Left lung (tissue), 4 donors: ENCODE measurements at regions not wholly inside any gene's neighbourhood (a gene's known extent, or its start where the extent isn't known, plus 50 kb on each side); places are given as distances from the start of the nearest gene placed in this dataset.

ENCODE experiments used
- ATAC-seq: fragments of 200-7000 bp; cut with Tn5 transposase; one replicate; pipeline ENCODE4 v1.9.1; 2020; ENCODE audit warnings: moderate library complexity
- DNase-seq, 4 donors: peaks; one replicate each; pipeline ENCODE4 v3.0.0-alpha.2; 2013 to 2020
- H3K27ac ChIP-seq, 2 donors: fragments of 200-600 bp; sonication (generic) in 1 of 2; one replicate each; pipeline versions ENCODE4 v1.5.0 to v1.8.0; 2020 to 2021
- H3K27me3 ChIP-seq, 2 donors: fragments of 200-600 bp; sonication (generic) in 1 of 2; one replicate each; pipeline versions ENCODE4 v1.5.0 to v1.8.0; 2020 to 2021
- H3K36me3 ChIP-seq, 2 donors: fragments of 200-600 bp; sonication (generic) in 1 of 2; one replicate each; pipeline versions ENCODE4 v1.5.0 to v1.8.0; 2020 to 2021
- H3K4me1 ChIP-seq, 2 donors: fragments of 200-600 bp; one replicate each; pipeline ENCODE4 v1.8.0; 2021
- H3K4me3 ChIP-seq, 2 donors: fragments of 200-600 bp; sonication (generic) in 1 of 2; one replicate each; pipeline versions ENCODE4 v1.5.0 to v1.8.0; 2020 to 2021; ENCODE audit warnings: mild to moderate bottlenecking in 1 of 2
- H3K9me3 ChIP-seq, 2 donors: fragments of 200-600 bp; sonication (generic) in 1 of 2; one replicate each; pipeline versions ENCODE4 v1.5.0 to v1.8.0; 2020 to 2021
- intact Hi-C, 2 donors: fragments of 100-400 bp; cut with DNase I; formaldehyde crosslinking; loops; one replicate each; pipeline versions ENCODE4 v1.11.2 to v1.14.2; 2022
- TF ChIP-seq, protein P1 (sequence below), 2 donors: fragments of 200-600 bp; sonication (generic) in 1 of 2; IDR thresholded peaks; one replicate each; pipeline versions ENCODE4 v1.5.0 to v1.8.0; 2021; ENCODE audit warnings: antibody characterized with exemption in 2 of 2
- donor health status: DM: no; HTN: yes; CAD: no.
- donor health status: DM: no; HTN: no; CAD: no.

GRCh38 chr10:130423455-130424305, 287.5 kb downstream of the GLRX3 start:
- no peak overlapping the region for H3K4me3 ChIP-seq
- no peaks in the 10 kb centered on the region for H3K4me1 ChIP-seq
- intact Hi-C loops, result no loop called here
- TF ChIP-seq, protein P1, sequence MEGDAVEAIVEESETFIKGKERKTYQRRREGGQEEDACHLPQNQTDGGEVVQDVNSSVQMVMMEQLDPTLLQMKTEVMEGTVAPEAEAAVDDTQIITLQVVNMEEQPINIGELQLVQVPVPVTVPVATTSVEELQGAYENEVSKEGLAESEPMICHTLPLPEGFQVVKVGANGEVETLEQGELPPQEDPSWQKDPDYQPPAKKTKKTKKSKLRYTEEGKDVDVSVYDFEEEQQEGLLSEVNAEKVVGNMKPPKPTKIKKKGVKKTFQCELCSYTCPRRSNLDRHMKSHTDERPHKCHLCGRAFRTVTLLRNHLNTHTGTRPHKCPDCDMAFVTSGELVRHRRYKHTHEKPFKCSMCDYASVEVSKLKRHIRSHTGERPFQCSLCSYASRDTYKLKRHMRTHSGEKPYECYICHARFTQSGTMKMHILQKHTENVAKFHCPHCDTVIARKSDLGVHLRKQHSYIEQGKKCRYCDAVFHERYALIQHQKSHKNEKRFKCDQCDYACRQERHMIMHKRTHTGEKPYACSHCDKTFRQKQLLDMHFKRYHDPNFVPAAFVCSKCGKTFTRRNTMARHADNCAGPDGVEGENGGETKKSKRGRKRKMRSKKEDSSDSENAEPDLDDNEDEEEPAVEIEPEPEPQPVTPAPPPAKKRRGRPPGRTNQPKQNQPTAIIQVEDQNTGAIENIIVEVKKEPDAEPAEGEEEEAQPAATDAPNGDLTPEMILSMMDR (IDR thresholded peaks at IDR 0.05), result no peak
- no peaks in the 10 kb centered on the region for H3K27me3 ChIP-seq
- H3K27ac ChIP-seq, result no peak overlapping the region
- H3K9me3 ChIP-seq, result no peaks in the 10 kb centered on the region
- H3K36me3 ChIP-seq, result no peaks in the 10 kb centered on the region
- no peak for DNase-seq
- ATAC-seq, result no peak

GRCh38 chr10:130424418-130424817, 288.2 kb downstream of the GLRX3 start:
- ATAC-seq, result no peak
- H3K4me1 ChIP-seq, result no peaks in the 10 kb centered on the region
- intact Hi-C loops, result no loop called here

GRCh38 chr10:130425169-130425568, 289.0 kb downstream of the GLRX3 start:
- Histone ChIP-seq H3K4me3 (no peak overlapping the region), H3K9me3 (no peaks in the 10 kb centered on the region), H3K4me1 (no peaks in the 10 kb centered on the region), H3K27ac (no peak overlapping the region), H3K36me3 (no peaks in the 10 kb centered on the region), H3K27me3 (no peaks in the 10 kb centered on the region)
- DNase-seq (no peak), ATAC-seq (no peak)
- intact Hi-C loops, result no loop called here
- TF ChIP-seq, protein P1 (IDR thresholded peaks at IDR 0.05), result no peak

More at GRCh38 chr10:130424418-130424817, 288.2 kb downstream of the GLRX3 start:
- H3K36me3 ChIP-seq, result no peaks in the 10 kb centered on the region
- H3K9me3 ChIP-seq, result no peaks in the 10 kb centered on the region
- no peak overlapping the region for H3K27ac ChIP-seq
- DNase-seq, result no peak
- no peaks in the 10 kb centered on the region for H3K27me3 ChIP-seq
- TF ChIP-seq, protein P1 (IDR thresholded peaks at IDR 0.05), result no peak
- H3K4me3 ChIP-seq, result no peak overlapping the region

DNA sequence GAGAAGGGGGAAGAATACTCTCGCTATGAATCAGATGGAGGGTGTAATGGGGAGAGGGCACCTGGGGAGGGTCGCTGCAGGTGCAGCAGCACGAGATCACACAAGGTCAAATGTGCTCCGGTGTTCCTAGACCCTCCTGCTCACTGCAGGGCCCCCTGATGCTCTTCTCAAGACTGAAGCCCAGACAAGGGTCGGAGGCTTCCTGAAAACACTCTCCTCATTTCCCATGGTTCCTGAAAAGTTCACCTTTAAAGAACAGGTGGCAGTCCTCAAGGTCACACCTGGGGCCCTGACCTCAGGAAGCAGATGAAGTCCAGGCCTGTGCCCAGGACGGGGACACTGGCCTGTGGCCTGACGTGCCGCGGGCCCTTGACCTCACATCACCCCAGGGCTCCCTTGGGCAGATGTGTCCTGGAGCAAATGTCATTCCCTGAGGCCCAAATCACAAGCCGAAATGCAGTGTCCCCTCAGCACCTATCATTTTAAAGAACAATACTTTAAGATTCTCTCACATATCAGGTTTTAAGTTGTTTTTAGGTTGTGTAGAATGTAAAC, 289.8 kb downstream of the GLRX3 start:
- no peak for ATAC-seq
- no peaks in the 10 kb centered on the region for H3K4me1 ChIP-seq
- H3K9me3 ChIP-seq, result no peaks in the 10 kb centered on the region
- intact Hi-C loops, result no loop called here
- no peak for DNase-seq
- H3K27ac ChIP-seq, result no peak overlapping the region
- H3K27me3 ChIP-seq, result no peaks in the 10 kb centered on the region
- H3K4me3 ChIP-seq, result no peak overlapping the region
- TF ChIP-seq, protein P1 (IDR thresholded peaks at IDR 0.05), result no peak
- no peaks in the 10 kb centered on the region for H3K36me3 ChIP-seq

- no peak for DNase-seq
Observed at GRCh38 chr10:130427216-130427722, 291.1 kb downstream of the GLRX3 start.

More at GRCh38 chr10:130427216-130427722, 291.1 kb downstream of the GLRX3 start:
- Histone ChIP-seq H3K9me3 (no peaks in the 10 kb centered on the region), H3K36me3 (no peaks in the 10 kb centered on the region), H3K27me3 (no peaks in the 10 kb centered on the region), H3K4me3 (no peak overlapping the region), H3K4me1 (no peaks in the 10 kb centered on the region), H3K27ac (no peak overlapping the region)
- TF ChIP-seq, protein P1 (IDR thresholded peaks at IDR 0.05), result no peak
- ATAC-seq, result no peak
- intact Hi-C loops, result no loop called here
